K562 (cell line): ENCODE measurements at regions not wholly inside any gene's neighbourhood (a gene's known extent, or its start where the extent isn't known, plus 50 kb on each side); places are given as distances from the start of the nearest gene placed in this dataset.
A peak's percentile ranks its signal among the peaks of the same experiment; 100 is the strongest.

Source experiments
- ATAC-seq: fragments of 200-7000 bp; cut with Tn5 transposase; 3 replicates; pipeline ENCODE4 v1.9.1; 2020; ENCODE audit warnings: moderate library complexity
- BruUV-seq: library from RNA; stranded (reverse); fragments of 400-500 nt; replicated peaks from 2 replicates; lab custom pipeline; 2021; lab: Mats Ljungman, UMichigan
- CTCF ChIA-PET: fragments of 300-600 bp; formaldehyde crosslinking; extraction: SDS; loops from one replicate; lab custom pipeline; 2021; ENCODE audit warnings: low intra/inter-chr PET ratio; lab: Yijun Ruan, JAX
- POLR2A ChIA-PET: fragments of 300-600, 350-650 bp; sonication (Branson Sonifier 250); formaldehyde crosslinking; extraction: SDS; loops from one replicate; lab custom pipeline; 2021; ENCODE audit warnings: antibody characterized with exemption, inconsistent platforms; lab: Yijun Ruan, JAX
- DNase-seq, 4 experiments: peaks; one replicate each; pipeline versions ENCODE4 v3.0.0 to v3.0.0-alpha.2; 2011 to 2018; ENCODE audit warnings: low spot score in 3 of 4, mixed read lengths in 3 of 4; ENCODE audit errors: extremely low read depth in 1 of 4
- FAIRE-seq: peaks from 2 replicates; lab custom pipeline; 2011; peaks lifted over from hg19 to GRCh38; lab: Jason Lieb, UNC
- H2AFZ ChIP-seq: 2 replicates; pipeline ENCODE4 v1.6.0; 2011; ENCODE audit warnings: low read depth, low read length, control low read depth, inconsistent platforms
- H3K27ac ChIP-seq: fragments of 200-600 bp; 3 replicates; pipeline ENCODE4 v1.8.0; 2011; ENCODE audit warnings: low read depth, mild to moderate bottlenecking, control low read depth, inconsistent platforms, low read length, moderate library complexity, mixed read lengths; ENCODE audit errors: extremely low read depth
- H3K27me3 ChIP-seq, 2 experiments: fragments of 300-600 bp in 1 of 2; 2 replicates in 1 of 2; 3 replicates in 1 of 2; pipeline versions ENCODE4 v1.6.0 to v1.8.0; 2011; ENCODE audit warnings: inconsistent platforms in 2 of 2, low read length in 2 of 2, mild to moderate bottlenecking in 1 of 2, mixed read lengths in 1 of 2, moderate library complexity in 1 of 2; ENCODE audit not compliant: control insufficient read depth in 2 of 2, insufficient read depth in 2 of 2
- H3K36me3 ChIP-seq: fragments of 300-600 bp; 3 replicates; pipeline ENCODE4 v1.8.0; 2011; ENCODE audit warnings: mild to moderate bottlenecking, low read length, inconsistent platforms; ENCODE audit not compliant: control insufficient read depth, insufficient read depth
- H3K4me1 ChIP-seq, 2 experiments: fragments of 200-600 bp in 1 of 2; replicated peaks in 1 of 2; 2 replicates in 1 of 2; 3 replicates in 1 of 2; pipeline versions ENCODE4 v1.5.1 to v1.8.0; 2011; ENCODE audit warnings: inconsistent platforms in 2 of 2, low read length in 2 of 2, mild to moderate bottlenecking in 1 of 2, mixed read lengths in 1 of 2, moderate library complexity in 1 of 2; ENCODE audit not compliant: control insufficient read depth in 2 of 2, insufficient read depth in 2 of 2
- H3K4me2 ChIP-seq: 2 replicates; pipeline ENCODE4 v1.6.1; 2011; ENCODE audit warnings: low read length, control low read depth, inconsistent platforms, mixed read lengths; ENCODE audit not compliant: insufficient read depth
- H3K4me3 ChIP-seq: fragments of 200-600 bp; sonication (generic), shearing (Covaris generic); 2 replicates; pipeline ENCODE4 v1.5.1; 2016; ENCODE audit warnings: control low read depth, inconsistent platforms
- H3K79me2 ChIP-seq: fragments of 200-600 bp; 3 replicates; pipeline ENCODE4 v1.8.0; 2011; ENCODE audit warnings: low read length, inconsistent platforms; ENCODE audit not compliant: control insufficient read depth, insufficient read depth
- H3K9ac ChIP-seq, 2 experiments: 2 replicates each; pipeline versions ENCODE4 v1.6.0 to v1.6.1; 2011; ENCODE audit warnings: low read depth in 2 of 2, low read length in 2 of 2, control low read depth in 1 of 2, inconsistent platforms in 1 of 2, mild to moderate bottlenecking in 1 of 2, mixed read lengths in 1 of 2; ENCODE audit not compliant: insufficient read depth in 1 of 2
- H3K9me1 ChIP-seq: one replicate; pipeline ENCODE4 v1.6.0; 2011; ENCODE audit warnings: inconsistent platforms, mild to moderate bottlenecking, low read length, moderate library complexity; ENCODE audit not compliant: control insufficient read depth, insufficient read depth
- H3K9me3 ChIP-seq: replicated peaks from 2 replicates; pipeline ENCODE4 v1.5.1; 2011; ENCODE audit warnings: low read depth, low read length, inconsistent platforms; ENCODE audit not compliant: control insufficient read depth, insufficient read depth
- H4K20me1 ChIP-seq: replicated peaks from 2 replicates; pipeline ENCODE4 v1.6.1; 2011; ENCODE audit warnings: low read length, inconsistent platforms, mixed read lengths; ENCODE audit not compliant: control insufficient read depth, insufficient read depth
- MEIS2 ChIP-seq: fragments of 450-650 bp; IDR thresholded peaks from 2 replicates; pipeline ENCODE4 v1.6.1; 2014; ENCODE audit warnings: mild to moderate bottlenecking; ENCODE audit not compliant: partially characterized antibody
- PKNOX1 ChIP-seq: fragments of 450-650 bp; IDR thresholded peaks from 2 replicates; pipeline ENCODE4 v1.6.1; 2016
- SMARCB1 ChIP-seq: IDR thresholded peaks from 2 replicates; pipeline ENCODE4 v1.6.1; 2011; ENCODE audit warnings: improper control_type of control experiment, low read depth; ENCODE audit not compliant: insufficient read length
- ZNF224 ChIP-seq: sonication (generic); formaldehyde crosslinking; IDR thresholded peaks from 2 replicates; pipeline ENCODE4 v1.8.0; 2022; ENCODE audit warnings: mild to moderate bottlenecking, missing genetic modification reagents
- ZNF766 ChIP-seq: fragments of 200-800 bp; sonication (Bioruptor generic); conservative IDR thresholded peaks from 2 replicates; pipeline ENCODE4 v1.6.1; 2016; ENCODE audit warnings: missing genetic modification characterization, missing compliant biosample characterization
- WGBS: fragments of 100-300 bp; shearing (Covaris generic); methylation state at CpG from one replicate; pipeline ENCODE4 v1.1.6; 2016; ENCODE audit warnings: low coverage, mixed read lengths; ENCODE audit not compliant: insufficient coverage; ENCODE audit errors: missing lambda C conversion rate; 5-methylcytosine and 5-hydroxymethylcytosine counted together
- in situ Hi-C: fragments of 300-500 bp; cut with MboI; formaldehyde crosslinking; loops from 4 replicates; pipeline ENCODE4 v1.15.0; 2018; ENCODE audit warnings: inconsistent platforms, mixed read lengths
- intact Hi-C: fragments of 100-400 bp; cut with micrococcal nuclease; formaldehyde crosslinking; loops from 2 replicates; pipeline ENCODE4 v1.14.2; 2022

- BruUV-seq = no TSS peak
- no peak for DNase-seq
- in situ Hi-C loops (no loop called here), intact Hi-C loops (no loop called here)
- POLR2A ChIA-PET = no interaction called here
- Histone ChIP-seq H3K4me1 (no peaks in the 10 kb centered on the region), H3K4me3 (no peak overlapping the region), H3K79me2 (no peaks in the 10 kb centered on the region), H3K27me3 (peaks cover 23 to 71% of the 10 kb centered on the region in 2 experiments; a peak in 4 of 5 replicates), H3K27ac (no peak overlapping the region), H3K9me1 (no peaks in the 10 kb centered on the region), H4K20me1 (no peaks in the 10 kb centered on the region; the same call in 1 of the 2 replicates), H3K9ac (no peak overlapping the region), H3K4me2 (no peak overlapping the region), H2AFZ (no peak overlapping the region), H3K9me3 (no peaks in the 10 kb centered on the region)
- CTCF ChIA-PET = no interaction called here
- no peak for FAIRE-seq
- no peak for ATAC-seq
- WGBS = 1% methylated on average over 5 of the region's 5 CpGs
- TF ChIP-seq MEIS2 (peak; percentile 32), PKNOX1 (peak; percentile 36; the same call in 1 of the 2 replicates), ZNF224 (CRISPR knock-in tag) (no peak)
- TF ChIP-seq, all 486 proteins: peak for 2
- H3K36me3 ChIP-seq = no peaks in the 10 kb centered on the region
Measured at GRCh38 chr1:4166713-4167112, 266.6 kb upstream of the C1orf174 start.

GRCh38 chr1:4169991-4170390 is 269.9 kb upstream of the C1orf174 start:
- intact Hi-C loops = no loop called here
- Histone ChIP-seq H3K27me3 (peaks cover 18 to 73% of the 10 kb centered on the region in 2 experiments; a peak in 4 of 5 replicates), H3K79me2 (no peaks in the 10 kb centered on the region), H3K9me1 (no peaks in the 10 kb centered on the region)
- TF ChIP-seq SMARCB1 (no peak), ZNF766 (CRISPR knock-in tag) (no peak)
- TF ChIP-seq, all 486 proteins: peak for 0
- FAIRE-seq (no peak), DNase-seq (no peak), ATAC-seq (no peak)
- Histone ChIP-seq H3K27ac (no peak overlapping the region), H4K20me1 (no peaks in the 10 kb centered on the region; the same call in 1 of the 2 replicates), H3K36me3 (no peaks in the 10 kb centered on the region), H3K9me3 (no peaks in the 10 kb centered on the region), H3K4me2 (no peak overlapping the region), H2AFZ (no peak overlapping the region), H3K4me1 (no peaks in the 10 kb centered on the region), H3K4me3 (no peak overlapping the region), H3K9ac (no peak overlapping the region)
- ChIA-PET POLR2A (interaction anchor here (0.6 to 1.1 kb wide), 2 partner anchors 22 to 1139 kb away, joined by 3 to 4 read pairs; no protein-coding TSS in a partner anchor), CTCF (no interaction called here)
- BruUV-seq = no TSS peak
- in situ Hi-C loops = no loop called here
- WGBS = 0% methylated on average over 6 of the region's 6 CpGs
